Liver (tissue), 8 donors: ENCODE measurements at regions not wholly inside any gene's neighbourhood (a gene's known extent, or its start where the extent isn't known, plus 50 kb on each side); places are given as distances from the start of the nearest gene placed in this dataset.

Experiments
- DNase-seq: peaks from one replicate; pipeline ENCODE4 v3.0.0-alpha.2; 2017; ENCODE audit warnings: low spot score
- H3K27ac ChIP-seq, 2 donors: one replicate each; pipeline ENCODE4 v1.7.0; 2013; ENCODE audit warnings: inconsistent platforms in 2 of 2, low read length in 2 of 2, control low read depth in 1 of 2, low read depth in 1 of 2, mild to moderate bottlenecking in 1 of 2
- H3K27me3 ChIP-seq, 4 donors: one replicate each; pipeline versions ENCODE4 v1.6.1 to v1.7.0; 2013; ENCODE audit warnings: low read length in 3 of 4, inconsistent platforms in 1 of 4, mild to moderate bottlenecking in 1 of 4, moderate library complexity in 1 of 4; ENCODE audit not compliant: control insufficient read depth in 4 of 4, insufficient read depth in 4 of 4
- H3K36me3 ChIP-seq, 4 donors: one replicate each; pipeline versions ENCODE4 v1.6.1 to v1.7.0; 2013; ENCODE audit warnings: low read length in 3 of 4, mild to moderate bottlenecking in 3 of 4, low read depth in 1 of 4, moderate library complexity in 1 of 4; ENCODE audit not compliant: control insufficient read depth in 4 of 4, insufficient read depth in 3 of 4
- H3K4me1 ChIP-seq, 4 donors: one replicate each; pipeline versions ENCODE4 v1.6.1 to v1.7.0; 2013; ENCODE audit warnings: low read length in 3 of 4, mild to moderate bottlenecking in 3 of 4, moderate library complexity in 1 of 4; ENCODE audit not compliant: control insufficient read depth in 4 of 4, insufficient read depth in 4 of 4
- H3K4me3 ChIP-seq, 3 donors: one replicate each; pipeline versions ENCODE4 v1.6.1 to v1.7.0; 2013; ENCODE audit warnings: low read length in 3 of 3, control low read depth in 1 of 3, low read depth in 1 of 3, mild to moderate bottlenecking in 1 of 3
- H3K9ac ChIP-seq, 2 donors: one replicate each; pipeline ENCODE4 v1.7.0; 2013; ENCODE audit warnings: low read length in 2 of 2, mild to moderate bottlenecking in 2 of 2, moderate library complexity in 2 of 2, control low read depth in 1 of 2, low read depth in 1 of 2
- H3K9me3 ChIP-seq, 4 donors: one replicate each; pipeline versions ENCODE4 v1.6.1 to v1.7.0; 2013; ENCODE audit warnings: low read length in 3 of 4; ENCODE audit not compliant: control insufficient read depth in 4 of 4
- ATF3 ChIP-seq: IDR thresholded peaks from 2 replicates; pipeline ENCODE4 v1.6.1; 2016; ENCODE audit warnings: antibody characterized with exemption
- CTCF ChIP-seq: fragments of 150-350 bp; IDR thresholded peaks from 2 replicates; pipeline ENCODE4 v1.5.1; 2017; ENCODE audit warnings: improper control_type of control experiment, low read depth, low read length; ENCODE audit not compliant: missing input control
- FOXA1 ChIP-seq: IDR thresholded peaks from 2 replicates; pipeline ENCODE4 v1.6.1; 2016; ENCODE audit warnings: antibody characterized with exemption
- GABPA ChIP-seq, 2 donors: IDR thresholded peaks in 1 of 2; conservative IDR thresholded peaks in 1 of 2; 2 replicates each; pipeline ENCODE4 v1.6.1; 2016; ENCODE audit warnings: antibody characterized with exemption in 2 of 2, mild to moderate bottlenecking in 1 of 2, moderate library complexity in 1 of 2
- HNF4G ChIP-seq: IDR thresholded peaks from 2 replicates; pipeline ENCODE4 v1.6.1; 2016; ENCODE audit warnings: antibody characterized with exemption
- JUND ChIP-seq, 2 donors: IDR thresholded peaks; 2 replicates each; pipeline ENCODE4 v1.6.1; 2016; ENCODE audit warnings: antibody characterized with exemption in 2 of 2
- NR2F2 ChIP-seq: IDR thresholded peaks from 2 replicates; pipeline ENCODE4 v1.6.1; 2016; ENCODE audit warnings: antibody characterized with exemption
- RAD21 ChIP-seq, 2 donors: IDR thresholded peaks; 2 replicates each; pipeline ENCODE4 v1.6.1; 2016; ENCODE audit warnings: antibody characterized with exemption in 2 of 2, mild to moderate bottlenecking in 2 of 2
- RXRA ChIP-seq, 2 donors: IDR thresholded peaks; 2 replicates each; pipeline ENCODE4 v1.6.1; 2017 to 2018; ENCODE audit warnings: antibody characterized with exemption in 2 of 2, mild to moderate bottlenecking in 1 of 2
- SP1 ChIP-seq: IDR thresholded peaks from 2 replicates; pipeline ENCODE4 v1.6.1; 2018; ENCODE audit warnings: antibody characterized with exemption, mild to moderate bottlenecking
- TAF1 ChIP-seq: conservative IDR thresholded peaks from 2 replicates; pipeline ENCODE4 v1.6.1; 2016; ENCODE audit warnings: antibody characterized with exemption, mild to moderate bottlenecking
- YY1 ChIP-seq: IDR thresholded peaks from 2 replicates; pipeline ENCODE4 v1.6.1; 2016; ENCODE audit warnings: antibody characterized with exemption, mild to moderate bottlenecking
- ZBTB33 ChIP-seq: IDR thresholded peaks from 2 replicates; pipeline ENCODE4 v1.6.1; 2016; ENCODE audit warnings: antibody characterized with exemption
- WGBS: extraction: QIAGEN DNeasy Blood & Tissue Kit; methylation state at CpG from one replicate; pipeline ENCODE4 v1.1.7; 2013; 5-methylcytosine and 5-hydroxymethylcytosine counted together
- TF ChIP-seq, protein P1 (sequence below): IDR thresholded peaks from 2 replicates; pipeline ENCODE4 v1.6.1; 2016; ENCODE audit warnings: antibody characterized with exemption
- donor health status: healthy.
- donor health status: healthy.
- donor health status: healthy.
- donor health status: healthy.
- donor health status: healthy.

GRCh38 chr11:131217313-131218310, 152.8 kb upstream of the NTM start:
- Histone ChIP-seq H3K4me1 (no peaks in the 10 kb centered on the region), H3K36me3 (no peaks in the 10 kb centered on the region), H3K27ac (no peak overlapping the region), H3K4me3 (no peak overlapping the region), H3K9me3 (no peaks in the 10 kb centered on the region), H3K9ac (no peak overlapping the region), H3K27me3 (peaks cover 0 to 3% (median 0%) of the 10 kb centered on the region in 4 donors)
- DNase-seq: no peak
- WGBS: 38% methylated on average over 8 of the region's 8 CpGs
- no peak for TF ChIP-seq FOXA1
- TF ChIP-seq YY1: no peak
- TF ChIP-seq ATF3: no peak

GRCh38 chr11:131218542-131218941, 151.9 kb upstream of the NTM start:
- 79% methylated on average over 1 of the region's 1 CpG for WGBS
- Histone ChIP-seq H3K9me3 (no peaks in the 10 kb centered on the region), H3K9ac (no peak overlapping the region), H3K4me1 (no peaks in the 10 kb centered on the region), H3K27ac (no peak overlapping the region), H3K36me3 (no peaks in the 10 kb centered on the region), H3K27me3 (peaks cover 0 to 3% (median under 1%) of the 10 kb centered on the region in 4 donors), H3K4me3 (no peak overlapping the region)
- TF ChIP-seq RAD21 (IDR thresholded peaks at IDR 0.05) (no peak), RXRA (IDR thresholded peaks at IDR 0.05) (no peak), CTCF (no peak), TAF1 (no peak), ATF3 (no peak)
- TF ChIP-seq, protein P1, sequence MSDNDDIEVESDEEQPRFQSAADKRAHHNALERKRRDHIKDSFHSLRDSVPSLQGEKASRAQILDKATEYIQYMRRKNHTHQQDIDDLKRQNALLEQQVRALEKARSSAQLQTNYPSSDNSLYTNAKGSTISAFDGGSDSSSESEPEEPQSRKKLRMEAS: no peak
- no peak for DNase-seq

DNA sequence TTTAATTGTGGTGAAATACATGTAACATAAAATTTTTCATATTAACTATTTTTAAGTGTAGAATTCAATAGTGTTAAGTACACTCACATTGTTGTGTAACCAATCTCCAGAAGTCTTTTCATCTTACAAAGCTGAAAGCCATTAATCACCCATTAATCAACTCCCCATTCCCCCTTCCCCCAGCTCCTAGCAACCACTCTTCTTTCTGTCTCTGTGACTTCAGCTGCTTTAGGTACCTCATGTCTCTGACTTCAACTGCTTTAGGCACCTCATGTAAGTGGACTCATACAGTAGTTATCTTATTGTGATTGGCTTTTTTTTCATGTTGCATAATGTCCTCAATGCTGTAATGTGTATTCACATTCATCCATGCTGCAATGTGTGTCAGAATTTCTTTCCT, 150.8 kb upstream of the NTM start:
- DNase-seq: no peak
- no peaks in the 10 kb centered on the region for H3K36me3 ChIP-seq
- no peaks in the 10 kb centered on the region for H3K4me1 ChIP-seq
- peaks cover 0 to 2% (median 1%) of the 10 kb centered on the region in 4 donors for H3K9me3 ChIP-seq
- no peak overlapping the region for H3K4me3 ChIP-seq
- H3K27me3 ChIP-seq: peaks cover 0 to 5% (median 1%) of the 10 kb centered on the region in 4 donors
- H3K9ac ChIP-seq: no peak overlapping the region
- no peak overlapping the region for H3K27ac ChIP-seq
- no peak for TF ChIP-seq FOXA1
- TF ChIP-seq, protein P1: no peak
- TF ChIP-seq NR2F2: no peak
- TF ChIP-seq CTCF: no peak
- no peak for TF ChIP-seq SP1
- TF ChIP-seq TAF1: no peak
- TF ChIP-seq YY1: no peak
- no peak for TF ChIP-seq ATF3
- no peak for TF ChIP-seq HNF4G
- TF ChIP-seq RAD21 (IDR thresholded peaks at IDR 0.05): no peak
- TF ChIP-seq GABPA (IDR thresholded peaks at IDR 0.05 in 1 of 2, conservative IDR thresholded peaks at IDR 0.05 in 1 of 2): no peak
- no peak for TF ChIP-seq ZBTB33
- no peak for TF ChIP-seq JUND (IDR thresholded peaks at IDR 0.05)
